Stimulated activated CD8-positive, alpha-beta memory T cell treated with anti-CD3 and anti-CD28 coated beads, Interleukin-4, amount 100 ng/mL, for 24 hours (primary cell): ENCODE measurements at regions not wholly inside any gene's neighbourhood (a gene's known extent, or its start where the extent isn't known, plus 50 kb on each side); places are given as distances from the start of the nearest gene placed in this dataset.

Experiments used
- DNase-seq: peaks from one replicate; pipeline ENCODE4 v3.0.0-alpha.2; 2020; ENCODE audit warnings: low read depth

GRCh38 chr10:80860719-80861118 lies 323.0 kb downstream of the SH2D4B start:
- no peak for DNase-seq

GRCh38 chr10:80861882-80862281 lies 324.2 kb downstream of the SH2D4B start:
- no peak for DNase-seq

GRCh38 chr10:80870282-80870681 lies 332.6 kb downstream of the SH2D4B start:
- DNase-seq = no peak

GRCh38 chr10:80871083-80871482 lies 333.4 kb downstream of the SH2D4B start:
- DNase-seq = no peak

GRCh38 chr10:80878330-80878729 lies 340.6 kb downstream of the SH2D4B start:
- DNase-seq = no peak

GRCh38 chr10:80890146-80890545 lies 352.4 kb downstream of the SH2D4B start:
- no peak for DNase-seq

- no peak for DNase-seq
These were observed 355.6 kb downstream of the SH2D4B start for GRCh38 chr10:80893256-80893655.

- DNase-seq = no peak
These were observed 356.6 kb downstream of the SH2D4B start for GRCh38 chr10:80894311-80894791.

GRCh38 chr10:80894797-80895467 lies 357.2 kb downstream of the SH2D4B start:
- no peak for DNase-seq

GRCh38 chr10:80896076-80896475 lies 358.4 kb downstream of the SH2D4B start:
- no peak for DNase-seq

- no peak for DNase-seq
These were observed 359.3 kb downstream of the SH2D4B start for GRCh38 chr10:80896959-80897358.

- DNase-seq = no peak
These were observed 363.0 kb downstream of the SH2D4B start for GRCh38 chr10:80900661-80901060.

GRCh38 chr10:80908611-80909010 lies 370.9 kb downstream of the SH2D4B start:
- DNase-seq = no peak

GRCh38 chr10:80909254-80909653 lies 371.6 kb downstream of the SH2D4B start:
- no peak for DNase-seq

GRCh38 chr10:80917636-80918035 lies 379.9 kb downstream of the SH2D4B start:
- no peak for DNase-seq

GRCh38 chr10:80921032-80921431 lies 383.3 kb downstream of the SH2D4B start:
- no peak for DNase-seq

- no peak for DNase-seq
These were observed 386.6 kb downstream of the SH2D4B start for GRCh38 chr10:80924063-80924952.

GRCh38 chr10:80927419-80928078 lies 389.8 kb downstream of the SH2D4B start:
- no peak for DNase-seq

- DNase-seq = no peak
These were observed 401.2 kb downstream of the SH2D4B start for GRCh38 chr10:80938903-80939302.

- no peak for DNase-seq
These were observed 407.7 kb downstream of the SH2D4B start for GRCh38 chr10:80945264-80945880.

GRCh38 chr10:80946073-80946472 lies 408.4 kb downstream of the SH2D4B start:
- no peak for DNase-seq
